SK-N-SH treated with all-trans-retinoic acid at 6 μM for 48 hours (cell line): ENCODE measurements at regions not wholly inside any gene's neighbourhood (a gene's known extent, or its start where the extent isn't known, plus 50 kb on each side); places are given as distances from the start of the nearest gene placed in this dataset.
"Not testable (repeated sequence)": the region's sequence is repeated elsewhere in the genome, so short reads cannot be mapped to it uniquely, and the experiment has no call there.

Experiments used
- SNAI2 ChIP-seq: fragments of 250-450 bp; sonication (Bioruptor Pico); IDR thresholded peaks from 2 replicates; pipeline ENCODE4 v1.5.0; 2020; ENCODE audit warnings: mild to moderate bottlenecking, moderate library complexity
- TOX ChIP-seq: fragments of 250-450 bp; sonication (Bioruptor Pico); IDR thresholded peaks from 2 replicates; pipeline ENCODE4 v1.8.0; 2021; ENCODE audit warnings: mild to moderate bottlenecking, moderate library complexity, borderline replicate concordance
- TSHZ2 ChIP-seq: fragments of 250-450 bp; sonication (Bioruptor Pico); IDR thresholded peaks from 2 replicates; pipeline ENCODE4 v1.5.0; 2020; ENCODE audit warnings: mild to moderate bottlenecking, moderate library complexity
- ZFP30 ChIP-seq: fragments of 450-650 bp; formaldehyde crosslinking; IDR thresholded peaks from 2 replicates; pipeline ENCODE4 v1.5.0; 2022; ENCODE audit warnings: mild to moderate bottlenecking, moderate library complexity
- ZNF70 ChIP-seq: fragments of 450-650 bp; formaldehyde crosslinking; IDR thresholded peaks from 2 replicates; pipeline ENCODE4 v1.5.0; 2020; ENCODE audit warnings: mild to moderate bottlenecking, moderate library complexity
- TF ChIP-seq, protein P1 (sequence below): fragments of 250-450 bp; sonication (Bioruptor Pico); IDR thresholded peaks from 2 replicates; pipeline ENCODE4 v1.8.0; 2021; ENCODE audit warnings: low read depth, mild to moderate bottlenecking, moderate library complexity, borderline replicate concordance
- TF ChIP-seq, protein P2 (sequence below): fragments of 250-450 bp; sonication (Bioruptor Pico); IDR thresholded peaks from 2 replicates; pipeline ENCODE4 v1.8.0; 2020; ENCODE audit warnings: mild to moderate bottlenecking, moderate library complexity, borderline replicate concordance

DNA sequence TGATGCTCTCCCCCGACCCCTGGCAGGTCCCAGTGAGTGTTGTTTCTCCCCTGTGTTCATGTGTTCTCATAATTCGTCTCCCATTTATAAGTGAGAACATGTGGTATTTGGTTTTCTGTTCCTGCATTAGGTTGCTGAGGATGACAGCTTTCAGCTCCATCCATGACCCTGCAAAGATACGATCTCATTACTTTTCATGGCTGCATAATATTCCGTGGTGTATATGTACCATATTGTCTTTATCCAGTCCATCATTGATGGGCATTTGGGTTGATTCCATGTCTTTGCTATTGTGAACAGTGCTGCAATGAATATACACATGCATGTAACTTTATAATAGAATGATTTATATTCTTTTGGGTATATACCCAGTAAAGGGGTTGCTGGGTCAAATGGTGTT lies 321.5 kb downstream of the EMP1 start:
- TF ChIP-seq, protein P1, sequence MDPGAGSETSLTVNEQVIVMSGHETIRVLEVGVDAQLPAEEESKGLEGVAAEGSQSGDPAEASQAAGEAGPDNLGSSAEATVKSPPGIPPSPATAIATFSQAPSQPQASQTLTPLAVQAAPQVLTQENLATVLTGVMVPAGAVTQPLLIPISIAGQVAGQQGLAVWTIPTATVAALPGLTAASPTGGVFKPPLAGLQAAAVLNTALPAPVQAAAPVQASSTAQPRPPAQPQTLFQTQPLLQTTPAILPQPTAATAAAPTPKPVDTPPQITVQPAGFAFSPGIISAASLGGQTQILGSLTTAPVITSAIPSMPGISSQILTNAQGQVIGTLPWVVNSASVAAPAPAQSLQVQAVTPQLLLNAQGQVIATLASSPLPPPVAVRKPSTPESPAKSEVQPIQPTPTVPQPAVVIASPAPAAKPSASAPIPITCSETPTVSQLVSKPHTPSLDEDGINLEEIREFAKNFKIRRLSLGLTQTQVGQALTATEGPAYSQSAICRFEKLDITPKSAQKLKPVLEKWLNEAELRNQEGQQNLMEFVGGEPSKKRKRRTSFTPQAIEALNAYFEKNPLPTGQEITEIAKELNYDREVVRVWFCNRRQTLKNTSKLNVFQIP = not testable (repeated sequence)
- TF ChIP-seq, protein P2, sequence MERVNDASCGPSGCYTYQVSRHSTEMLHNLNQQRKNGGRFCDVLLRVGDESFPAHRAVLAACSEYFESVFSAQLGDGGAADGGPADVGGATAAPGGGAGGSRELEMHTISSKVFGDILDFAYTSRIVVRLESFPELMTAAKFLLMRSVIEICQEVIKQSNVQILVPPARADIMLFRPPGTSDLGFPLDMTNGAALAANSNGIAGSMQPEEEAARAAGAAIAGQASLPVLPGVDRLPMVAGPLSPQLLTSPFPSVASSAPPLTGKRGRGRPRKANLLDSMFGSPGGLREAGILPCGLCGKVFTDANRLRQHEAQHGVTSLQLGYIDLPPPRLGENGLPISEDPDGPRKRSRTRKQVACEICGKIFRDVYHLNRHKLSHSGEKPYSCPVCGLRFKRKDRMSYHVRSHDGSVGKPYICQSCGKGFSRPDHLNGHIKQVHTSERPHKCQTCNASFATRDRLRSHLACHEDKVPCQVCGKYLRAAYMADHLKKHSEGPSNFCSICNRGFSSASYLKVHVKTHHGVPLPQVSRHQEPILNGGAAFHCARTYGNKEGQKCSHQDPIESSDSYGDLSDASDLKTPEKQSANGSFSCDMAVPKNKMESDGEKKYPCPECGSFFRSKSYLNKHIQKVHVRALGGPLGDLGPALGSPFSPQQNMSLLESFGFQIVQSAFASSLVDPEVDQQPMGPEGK (CRISPR knock-in tag) = not testable (repeated sequence)
- TF ChIP-seq ZNF70; TOX (CRISPR knock-in tag); SNAI2 (CRISPR knock-in tag); ZFP30 (CRISPR knock-in tag); TSHZ2: not testable (repeated sequence)
